D721Med (cell line): ENCODE measurements at regions not wholly inside any gene's neighbourhood (a gene's known extent, or its start where the extent isn't known, plus 50 kb on each side); places are given as distances from the start of the nearest gene placed in this dataset.

Experiments used
- DNase-seq: peaks from one replicate; pipeline ENCODE4 v3.0.0; 2011; ENCODE audit warnings: low spot score; ENCODE audit not compliant: insufficient read length
- FAIRE-seq: peaks from 2 replicates; lab custom pipeline; 2011; peaks lifted over from hg19 to GRCh38; lab: Jason Lieb, UNC
- TF ChIP-seq, protein P1 (sequence below): IDR thresholded peaks from 2 replicates; pipeline ENCODE4 v1.5.1; 2012; ENCODE audit warnings: mild to moderate bottlenecking, control low read depth; ENCODE audit not compliant: insufficient read depth; ENCODE audit errors: missing control alignments

DNA sequence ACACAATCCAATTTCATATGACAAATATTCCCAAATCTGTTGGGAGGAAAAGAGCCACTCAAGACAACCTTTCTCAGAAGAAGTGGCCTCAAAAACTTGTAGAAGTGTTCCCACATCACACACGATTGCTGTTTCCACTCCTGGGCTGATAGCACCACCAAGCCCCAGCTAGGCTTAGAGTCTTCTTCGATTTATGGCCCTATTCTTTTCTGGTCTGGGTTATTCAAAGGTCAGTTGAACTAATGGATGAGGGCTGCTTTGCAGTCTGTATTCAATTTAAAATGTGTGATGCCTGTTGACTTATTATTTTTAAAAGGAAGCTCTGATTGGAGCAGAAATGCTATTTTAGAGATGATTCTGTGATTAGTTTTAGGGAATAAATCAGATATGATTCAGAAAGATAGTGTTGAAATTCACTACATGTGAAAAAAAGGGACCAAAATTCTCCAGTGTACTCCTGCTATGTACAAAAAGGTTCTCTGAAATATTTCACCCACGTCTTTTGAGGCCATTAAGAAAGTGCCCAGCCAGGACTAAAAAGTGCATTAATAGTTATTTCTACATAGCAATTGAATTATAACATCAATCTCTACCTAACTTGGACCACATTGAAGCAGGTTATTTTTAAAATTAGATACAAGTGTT, 57.3 kb upstream of the SPON1 start:
- no peak for FAIRE-seq
- DNase-seq: no peak

DNA sequence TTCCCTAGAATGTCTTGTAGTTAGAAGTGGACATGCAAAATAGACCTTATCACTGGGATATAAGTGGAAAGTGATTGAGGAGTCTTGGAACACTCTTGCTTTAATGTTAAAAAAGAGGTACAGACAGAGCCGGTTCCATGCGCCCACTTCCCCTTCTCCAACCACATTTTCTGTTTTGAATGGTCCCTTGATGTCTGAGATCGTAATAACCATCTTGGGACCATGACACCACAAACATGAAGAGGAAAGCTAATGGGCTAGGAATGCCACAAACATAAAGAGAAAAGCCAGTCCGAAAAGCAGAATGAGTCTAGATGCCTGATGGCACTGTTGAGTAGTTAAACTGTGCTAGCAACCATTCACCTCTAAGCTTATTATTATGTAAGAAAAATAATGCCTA, 54.8 kb upstream of the SPON1 start:
- TF ChIP-seq, protein P1, sequence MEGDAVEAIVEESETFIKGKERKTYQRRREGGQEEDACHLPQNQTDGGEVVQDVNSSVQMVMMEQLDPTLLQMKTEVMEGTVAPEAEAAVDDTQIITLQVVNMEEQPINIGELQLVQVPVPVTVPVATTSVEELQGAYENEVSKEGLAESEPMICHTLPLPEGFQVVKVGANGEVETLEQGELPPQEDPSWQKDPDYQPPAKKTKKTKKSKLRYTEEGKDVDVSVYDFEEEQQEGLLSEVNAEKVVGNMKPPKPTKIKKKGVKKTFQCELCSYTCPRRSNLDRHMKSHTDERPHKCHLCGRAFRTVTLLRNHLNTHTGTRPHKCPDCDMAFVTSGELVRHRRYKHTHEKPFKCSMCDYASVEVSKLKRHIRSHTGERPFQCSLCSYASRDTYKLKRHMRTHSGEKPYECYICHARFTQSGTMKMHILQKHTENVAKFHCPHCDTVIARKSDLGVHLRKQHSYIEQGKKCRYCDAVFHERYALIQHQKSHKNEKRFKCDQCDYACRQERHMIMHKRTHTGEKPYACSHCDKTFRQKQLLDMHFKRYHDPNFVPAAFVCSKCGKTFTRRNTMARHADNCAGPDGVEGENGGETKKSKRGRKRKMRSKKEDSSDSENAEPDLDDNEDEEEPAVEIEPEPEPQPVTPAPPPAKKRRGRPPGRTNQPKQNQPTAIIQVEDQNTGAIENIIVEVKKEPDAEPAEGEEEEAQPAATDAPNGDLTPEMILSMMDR: no peak
- no peak for DNase-seq
- FAIRE-seq: no peak

More for the DNA sequence above, 57.3 kb upstream of the SPON1 start:
- TF ChIP-seq, protein P1: no peak

DNA sequence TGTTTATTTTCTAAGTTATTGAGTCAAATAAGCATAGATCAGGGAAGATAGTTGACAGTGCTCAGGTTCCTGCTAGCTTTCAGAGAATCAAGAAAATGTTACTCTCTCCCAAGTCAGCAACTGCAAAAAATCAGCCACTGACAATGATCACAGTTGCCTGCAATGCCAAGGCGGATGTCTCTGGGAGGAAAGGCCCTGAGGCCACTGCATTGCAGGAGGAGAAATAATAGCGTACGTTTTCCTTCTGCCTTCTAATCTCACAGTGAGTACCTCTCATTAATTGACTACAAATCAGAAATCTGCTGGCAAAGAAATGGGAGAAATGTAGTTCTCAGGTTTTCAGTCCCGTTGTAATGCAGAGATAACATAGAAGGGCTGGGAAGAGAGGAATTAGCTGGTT, 54.0 kb upstream of the SPON1 start:
- TF ChIP-seq, protein P1: no peak
- DNase-seq (no peak), FAIRE-seq (no peak)
